ENCODE measurements at regions not wholly inside any gene's neighbourhood (a gene's known extent, or its start where the extent isn't known, plus 50 kb on each side); places are given as distances from the start of the nearest gene placed in this dataset.

- intact Hi-C loops (cut with DNase I; ENCODE audit: low total_unique reads), result no loop called here
- H3K4me3 ChIP-seq, result no peak overlapping the region
- no peaks in the 10 kb centered on the region for H3K27me3 ChIP-seq
- H3K4me1 ChIP-seq, result peaks cover 0 to 4% (median 2%) of the 10 kb centered on the region in 4 donors
- no peak overlapping the region for H3K27ac ChIP-seq
- H3K9me3 ChIP-seq, result no peaks in the 10 kb centered on the region
- in situ Hi-C loops (cut with MboI; ENCODE audit: low pct_ligation_motif_present in 1 of 4, low pct_unique_long_range_greater_than_20kb in 1 of 4, low sequenced_read_pairs in 3 of 4), result no loop called here
- no peaks in the 10 kb centered on the region for H3K36me3 ChIP-seq
- TF ChIP-seq POLR2A (IDR thresholded peaks at IDR 0.05) (no peak), CTCF (IDR thresholded peaks at IDR 0.05) (no peak), POLR2AphosphoS5 (IDR thresholded peaks at IDR 0.05) (no peak), EP300 (IDR thresholded peaks at IDR 0.05; ENCODE audit: low read depth) (no peak)
- WGBS, 2 donors (ENCODE audit: low coverage in 1 of 2), result 89 to 100% methylated on average over 1 to 10 of the region's 10 CpGs
- no peak for DNase-seq
Observed at GRCh38 chr9:90098408-90098807, 493.6 kb downstream of the GADD45G start.

- Histone ChIP-seq H3K27me3 (no peaks in the 10 kb centered on the region), H3K4me1 (peaks cover 0 to 4% (median 2%) of the 10 kb centered on the region in 4 donors), H3K27ac (no peak overlapping the region), H3K36me3 (no peaks in the 10 kb centered on the region), H3K4me3 (no peak overlapping the region), H3K9me3 (no peaks in the 10 kb centered on the region)
- no peak for DNase-seq
- intact Hi-C loops (cut with DNase I; ENCODE audit: low total_unique reads) (no loop called here), in situ Hi-C loops (cut with MboI; ENCODE audit: low pct_ligation_motif_present in 1 of 4, low pct_unique_long_range_greater_than_20kb in 1 of 4, low sequenced_read_pairs in 3 of 4) (no loop called here)
- WGBS, 2 donors (ENCODE audit: low coverage in 1 of 2), result 64 to 65% methylated on average over 7 to 9 of the region's 9 CpGs
- no peak for TF ChIP-seq POLR2AphosphoS5 (IDR thresholded peaks at IDR 0.05)
- TF ChIP-seq CTCF (IDR thresholded peaks at IDR 0.05), result peak; percentile 34 to 67 (median 40)
- no peak for TF ChIP-seq POLR2A (IDR thresholded peaks at IDR 0.05)
Observed at GRCh38 chr9:90099262-90099963, 494.6 kb downstream of the GADD45G start.

- no peaks in the 10 kb centered on the region for H3K36me3 ChIP-seq
- TF ChIP-seq EP300 (IDR thresholded peaks at IDR 0.05; ENCODE audit: low read depth) (no peak), CTCF (IDR thresholded peaks at IDR 0.05) (no peak)
- H3K9me3 ChIP-seq, result no peaks in the 10 kb centered on the region
- in situ Hi-C loops (cut with MboI; ENCODE audit: low pct_ligation_motif_present in 1 of 4, low pct_unique_long_range_greater_than_20kb in 1 of 4, low sequenced_read_pairs in 3 of 4) (loop anchor here (5.0 kb wide), 2 partner anchors 498 to 503 kb away; no protein-coding TSS in a partner anchor), intact Hi-C loops (cut with DNase I; ENCODE audit: low total_unique reads) (no loop called here)
- no peak for DNase-seq
- WGBS, 2 donors (ENCODE audit: low coverage in 1 of 2), result 64 to 100% methylated on average over 1 to 3 of the region's 3 CpGs
- H3K4me3 ChIP-seq, result no peak overlapping the region
- peaks cover 0 to 4% (median 2%) of the 10 kb centered on the region in 4 donors for H3K4me1 ChIP-seq
- H3K27me3 ChIP-seq, result no peaks in the 10 kb centered on the region
- H3K27ac ChIP-seq, result no peak overlapping the region
Observed at GRCh38 chr9:90100014-90100413, 495.2 kb downstream of the GADD45G start.

GRCh38 chr9:90102292-90102901 lies 497.6 kb downstream of the GADD45G start:
- H3K4me3 ChIP-seq, result no peak overlapping the region
- H3K27ac ChIP-seq, result no peak overlapping the region
- H3K9me3 ChIP-seq, result no peaks in the 10 kb centered on the region
- H3K36me3 ChIP-seq, result no peaks in the 10 kb centered on the region
- H3K4me1 ChIP-seq, result peaks cover 0 to 10% (median 2%) of the 10 kb centered on the region in 4 donors
- peak in 1 of 3 donors; percentile 7 for TF ChIP-seq POLR2AphosphoS5 (IDR thresholded peaks at IDR 0.05)
- peak; percentile 76 to 96 (median 78) for TF ChIP-seq CTCF (IDR thresholded peaks at IDR 0.05)
- TF ChIP-seq EP300 (IDR thresholded peaks at IDR 0.05; ENCODE audit: low read depth), result no peak
- peak; percentile 91 for DNase-seq
- in situ Hi-C loops (cut with MboI; ENCODE audit: low pct_ligation_motif_present in 1 of 4, low pct_unique_long_range_greater_than_20kb in 1 of 4, low sequenced_read_pairs in 3 of 4) (loop anchor here (5.0 kb wide), 2 partner anchors 500 to 505 kb away; no protein-coding TSS in a partner anchor), intact Hi-C loops (cut with DNase I; ENCODE audit: low total_unique reads) (loop anchor here (2.0 kb wide), 1 partner anchor 506 kb away; no protein-coding TSS in a partner anchor)
- 0 to 4% methylated on average over 2 to 6 of the region's 6 CpGs for WGBS, 2 donors (ENCODE audit: low coverage in 1 of 2)
- H3K27me3 ChIP-seq, result no peaks in the 10 kb centered on the region
